Neural crest cell (in vitro differentiated cells): ENCODE measurements at regions not wholly inside any gene's neighbourhood (a gene's known extent, or its start where the extent isn't known, plus 50 kb on each side); places are given as distances from the start of the nearest gene placed in this dataset.

ENCODE experiments used
- DNase-seq: peaks from one replicate; pipeline ENCODE4 v3.0.0; 2021; ENCODE audit warnings: low read depth, mixed read lengths, low spot score
- H3K27ac Mint-ChIP-seq: one replicate; pipeline ENCODE4 v1.8.0; 2021; ENCODE audit warnings: mild to moderate bottlenecking, mixed read lengths; ENCODE audit not compliant: unreplicated experiment
- H3K27me3 Mint-ChIP-seq: 2 replicates; pipeline ENCODE4 v1.8.0; 2021; ENCODE audit warnings: low read depth, mild to moderate bottlenecking, mixed read lengths
- H3K36me3 Mint-ChIP-seq: 2 replicates; pipeline ENCODE4 v1.8.0; 2021; ENCODE audit warnings: low read depth, mild to moderate bottlenecking, mixed read lengths
- H3K4me1 Mint-ChIP-seq: 2 replicates; pipeline ENCODE4 v1.8.0; 2021; ENCODE audit warnings: mixed read lengths
- H3K4me3 Mint-ChIP-seq: one replicate; pipeline ENCODE4 v1.8.0; 2021; ENCODE audit warnings: mild to moderate bottlenecking, mixed read lengths
- H3K9me3 Mint-ChIP-seq: 2 replicates; pipeline ENCODE4 v1.8.0; 2021; ENCODE audit warnings: mixed read lengths
- TF ChIP-seq, protein P1 (sequence below): fragments of 200-600 bp; sonication (generic); conservative IDR thresholded peaks from 2 replicates; pipeline ENCODE4 v1.5.0; 2021; ENCODE audit warnings: antibody characterized with exemption, mild to moderate bottlenecking

DNA sequence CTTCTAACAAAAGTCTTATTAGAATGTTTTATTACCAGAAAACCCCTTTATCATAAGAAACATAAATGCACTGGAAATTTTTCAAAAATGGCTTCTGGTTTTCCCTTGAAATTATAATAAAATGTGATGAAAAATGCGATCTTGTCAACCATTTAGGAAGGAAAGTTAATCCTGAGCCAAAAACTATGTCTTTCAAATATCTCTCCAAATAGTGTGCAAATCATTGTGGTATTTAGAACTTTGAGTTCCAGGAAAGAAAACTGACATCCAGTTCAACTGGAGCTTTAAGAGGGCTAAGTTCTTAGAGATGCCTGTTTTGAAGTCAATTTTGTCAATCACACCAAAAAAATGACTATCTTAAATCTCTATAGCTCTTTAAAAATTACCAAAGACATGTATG lies 425.4 kb downstream of the DNAH5 start:
- Mint-ChIP-seq H3K36me3 (no peaks in the 10 kb centered on the region), H3K9me3 (no peaks in the 10 kb centered on the region), H3K4me3 (no peak overlapping the region), H3K27me3 (peaks cover 3% of the 10 kb centered on the region), H3K27ac (no peak overlapping the region), H3K4me1 (no peaks in the 10 kb centered on the region)
- no peak for DNase-seq
- TF ChIP-seq, protein P1, sequence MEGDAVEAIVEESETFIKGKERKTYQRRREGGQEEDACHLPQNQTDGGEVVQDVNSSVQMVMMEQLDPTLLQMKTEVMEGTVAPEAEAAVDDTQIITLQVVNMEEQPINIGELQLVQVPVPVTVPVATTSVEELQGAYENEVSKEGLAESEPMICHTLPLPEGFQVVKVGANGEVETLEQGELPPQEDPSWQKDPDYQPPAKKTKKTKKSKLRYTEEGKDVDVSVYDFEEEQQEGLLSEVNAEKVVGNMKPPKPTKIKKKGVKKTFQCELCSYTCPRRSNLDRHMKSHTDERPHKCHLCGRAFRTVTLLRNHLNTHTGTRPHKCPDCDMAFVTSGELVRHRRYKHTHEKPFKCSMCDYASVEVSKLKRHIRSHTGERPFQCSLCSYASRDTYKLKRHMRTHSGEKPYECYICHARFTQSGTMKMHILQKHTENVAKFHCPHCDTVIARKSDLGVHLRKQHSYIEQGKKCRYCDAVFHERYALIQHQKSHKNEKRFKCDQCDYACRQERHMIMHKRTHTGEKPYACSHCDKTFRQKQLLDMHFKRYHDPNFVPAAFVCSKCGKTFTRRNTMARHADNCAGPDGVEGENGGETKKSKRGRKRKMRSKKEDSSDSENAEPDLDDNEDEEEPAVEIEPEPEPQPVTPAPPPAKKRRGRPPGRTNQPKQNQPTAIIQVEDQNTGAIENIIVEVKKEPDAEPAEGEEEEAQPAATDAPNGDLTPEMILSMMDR, result no peak

DNA sequence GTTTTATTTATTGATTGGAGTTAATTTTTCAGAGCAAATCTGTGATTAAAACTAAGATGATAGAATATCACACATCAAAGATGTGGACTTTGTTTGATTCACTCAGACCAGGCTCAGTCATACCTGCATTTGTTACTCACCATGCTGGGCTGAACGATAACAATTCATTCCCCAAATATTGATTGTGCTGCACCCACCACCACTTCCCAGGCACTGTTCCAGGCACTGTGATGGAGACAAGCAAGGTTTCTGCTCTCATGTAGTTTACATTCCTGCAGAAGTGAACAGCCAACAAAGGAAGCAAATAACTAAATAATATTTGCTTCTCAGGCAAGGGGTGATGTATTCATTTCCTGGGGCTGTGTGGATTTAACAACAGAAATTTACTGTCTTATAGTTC lies 428.3 kb downstream of the DNAH5 start:
- Mint-ChIP-seq H3K4me1 (no peaks in the 10 kb centered on the region), H3K4me3 (no peak overlapping the region), H3K9me3 (peaks cover 8% of the 10 kb centered on the region), H3K27me3 (peaks cover 3% of the 10 kb centered on the region), H3K27ac (no peak overlapping the region), H3K36me3 (no peaks in the 10 kb centered on the region)
- DNase-seq, result no peak
- TF ChIP-seq, protein P1, result no peak

DNA sequence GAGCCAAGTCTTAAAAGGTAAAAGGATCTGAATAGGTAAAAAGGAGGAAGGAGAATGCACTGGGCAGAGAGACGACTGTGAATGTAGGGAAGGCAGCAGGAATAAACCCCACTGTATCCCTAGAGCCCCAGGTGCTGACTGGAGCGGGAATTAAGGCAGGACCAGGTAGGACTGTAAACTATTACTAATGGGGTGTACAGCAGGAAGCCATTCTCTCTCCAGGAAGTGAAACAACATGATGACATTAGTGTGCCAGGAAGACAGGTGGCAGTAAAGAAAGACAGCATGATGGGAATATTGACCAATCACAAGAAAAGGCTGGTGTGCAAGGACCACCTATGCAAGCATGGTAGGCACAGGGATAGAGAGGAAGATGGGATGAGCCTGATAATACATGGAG lies 433.0 kb downstream of the DNAH5 start:
- peaks cover 2% of the 10 kb centered on the region for H3K27me3 Mint-ChIP-seq
- TF ChIP-seq, protein P1, result no peak
- H3K27ac Mint-ChIP-seq, result no peak overlapping the region
- H3K36me3 Mint-ChIP-seq, result no peaks in the 10 kb centered on the region
- peaks cover 8% of the 10 kb centered on the region for H3K9me3 Mint-ChIP-seq
- no peak overlapping the region for H3K4me3 Mint-ChIP-seq
- no peak for DNase-seq
- no peaks in the 10 kb centered on the region for H3K4me1 Mint-ChIP-seq

GRCh38 chr5:13510616-13511015 lies 433.9 kb downstream of the DNAH5 start:
- H3K27me3 Mint-ChIP-seq, result peaks cover 4% of the 10 kb centered on the region
- H3K36me3 Mint-ChIP-seq, result no peaks in the 10 kb centered on the region
- TF ChIP-seq, protein P1, result no peak
- no peak overlapping the region for H3K4me3 Mint-ChIP-seq
- H3K4me1 Mint-ChIP-seq, result no peaks in the 10 kb centered on the region
- H3K9me3 Mint-ChIP-seq, result peaks cover 8% of the 10 kb centered on the region
- no peak overlapping the region for H3K27ac Mint-ChIP-seq
- no peak for DNase-seq

DNA sequence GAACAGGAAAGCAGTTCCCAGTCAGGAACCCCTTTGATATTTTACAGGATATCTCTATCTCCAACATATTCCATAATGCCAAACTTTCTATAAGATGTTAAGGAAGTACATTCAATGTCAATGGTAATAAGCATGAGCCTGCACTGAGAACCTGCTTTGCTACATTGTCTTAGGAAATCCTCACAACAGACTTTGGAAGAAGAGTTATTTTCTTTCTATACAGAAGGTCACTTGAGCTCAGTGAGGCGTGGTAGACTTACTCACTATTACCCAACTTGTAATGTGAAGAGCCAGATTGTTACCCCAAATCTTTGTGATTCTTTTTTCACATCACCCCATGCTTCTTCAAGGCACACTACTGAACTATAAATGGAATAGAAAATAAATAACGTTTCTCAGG lies 435.9 kb downstream of the DNAH5 start:
- no peak for DNase-seq
- Mint-ChIP-seq H3K27ac (no peak overlapping the region), H3K4me1 (no peaks in the 10 kb centered on the region), H3K36me3 (no peaks in the 10 kb centered on the region), H3K4me3 (no peak overlapping the region), H3K9me3 (peaks cover 3% of the 10 kb centered on the region), H3K27me3 (peaks cover 4% of the 10 kb centered on the region)
- TF ChIP-seq, protein P1, result no peak

DNA sequence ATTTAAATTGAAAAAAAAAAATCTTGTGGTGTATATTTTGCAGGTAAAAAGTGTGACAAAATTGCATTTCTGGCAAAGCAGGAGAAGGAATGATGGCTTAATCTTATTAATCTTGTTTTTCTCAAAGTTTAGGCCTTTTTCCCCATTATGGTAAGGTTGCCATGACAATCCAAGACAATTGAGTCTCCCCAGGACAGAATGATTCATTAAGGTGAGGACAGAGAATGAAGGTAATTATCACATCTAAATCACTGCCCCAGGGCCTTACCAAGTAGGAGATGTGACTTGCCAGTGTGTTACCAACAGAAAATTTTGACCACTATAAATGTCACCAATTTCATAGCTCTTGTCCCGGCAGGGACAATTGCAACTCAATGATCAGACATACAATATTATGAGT lies 439.2 kb downstream of the DNAH5 start:
- Mint-ChIP-seq H3K27me3 (peaks cover 4% of the 10 kb centered on the region), H3K9me3 (no peaks in the 10 kb centered on the region), H3K27ac (no peak overlapping the region), H3K4me1 (no peaks in the 10 kb centered on the region), H3K36me3 (no peaks in the 10 kb centered on the region), H3K4me3 (no peak overlapping the region)
- DNase-seq, result no peak
- TF ChIP-seq, protein P1, result no peak
